GM12878 (cell line): ENCODE measurements at regions not wholly inside any gene's neighbourhood (a gene's known extent, or its start where the extent isn't known, plus 50 kb on each side); places are given as distances from the start of the nearest gene placed in this dataset.
A peak's percentile ranks its signal among the peaks of the same experiment; 100 is the strongest.

ENCODE experiments used
- ATAC-seq: fragments of 200-7000 bp; cut with Tn5 transposase; 3 replicates; pipeline ENCODE4 v1.9.1; 2020; ENCODE audit warnings: mild to moderate bottlenecking, moderate library complexity
- BruUV-seq: library from RNA; stranded (reverse); fragments of 400-500 nt; replicated peaks from 2 replicates; lab custom pipeline; 2021; lab: Mats Ljungman, UMichigan
- CTCF ChIA-PET: fragments of 300-600 bp; sonication (Branson Sonifier 250); formaldehyde crosslinking; extraction: SDS; loops from one replicate; lab custom pipeline; 2021; ENCODE audit warnings: inconsistent platforms; lab: Yijun Ruan, JAX
- POLR2A ChIA-PET: fragments of 350-600 bp; formaldehyde crosslinking; extraction: SDS; loops from one replicate; lab custom pipeline; 2021; ENCODE audit warnings: inconsistent platforms; lab: Charles Lee
- RAD21 ChIA-PET: fragments of 300-600 bp; sonication (Branson Sonifier 250); formaldehyde crosslinking; loops from one replicate; lab custom pipeline; 2023; ENCODE audit warnings: antibody characterized with exemption; ENCODE audit not compliant: unreplicated experiment; lab: Charles Lee
- SMC1A ChIA-PET: fragments of 300-600 bp; sonication (Branson Sonifier 250); formaldehyde crosslinking; loops from one replicate; lab custom pipeline; 2023; ENCODE audit not compliant: unreplicated experiment, uncharacterized antibody; lab: Charles Lee
- DNase-seq: peaks from one replicate; pipeline ENCODE4 v3.0.0-alpha.2; 2011; ENCODE audit warnings: low read depth, low spot score
- FAIRE-seq: peaks from 3 replicates; lab custom pipeline; 2011; peaks lifted over from hg19 to GRCh38; lab: Jason Lieb, UNC
- H2AFZ ChIP-seq: 2 replicates; pipeline ENCODE4 v1.6.0; 2011; ENCODE audit warnings: low read depth, low read length, control low read depth; ENCODE audit not compliant: control insufficient read depth
- H3K27ac ChIP-seq: 2 replicates; pipeline ENCODE4 v1.5.1; 2011; ENCODE audit warnings: control low read depth; ENCODE audit not compliant: control insufficient read depth, insufficient read depth
- H3K27me3 ChIP-seq, 2 experiments: replicated peaks in 1 of 2; 2 replicates each; pipeline versions ENCODE4 v1.6.0 to v1.6.1; 2011; ENCODE audit warnings: low read length in 1 of 2; ENCODE audit not compliant: control insufficient read depth in 2 of 2, insufficient read depth in 2 of 2
- H3K36me3 ChIP-seq, 2 experiments: 2 replicates each; pipeline ENCODE4 v1.5.1; 2011; ENCODE audit warnings: low read length in 1 of 2; ENCODE audit not compliant: control insufficient read depth in 2 of 2, insufficient read depth in 2 of 2
- H3K4me1 ChIP-seq: 2 replicates; pipeline ENCODE4 v1.6.1; 2011; ENCODE audit warnings: mild to moderate bottlenecking, low read length, moderate library complexity, mixed read lengths; ENCODE audit not compliant: control insufficient read depth, insufficient read depth
- H3K4me2 ChIP-seq: 2 replicates; pipeline ENCODE4 v1.6.0; 2011; ENCODE audit warnings: control low read depth; ENCODE audit not compliant: control insufficient read depth, insufficient read depth
- H3K4me3 ChIP-seq: fragments of 200-600 bp; sonication (generic); 2 replicates; pipeline ENCODE4 v1.5.1; 2016
- H3K79me2 ChIP-seq: 2 replicates; pipeline ENCODE4 v1.6.0; 2011; ENCODE audit warnings: low read length; ENCODE audit not compliant: control insufficient read depth, insufficient read depth
- H3K9ac ChIP-seq: 2 replicates; pipeline ENCODE4 v1.8.0; 2011; ENCODE audit warnings: low read length, control low read depth, mixed read lengths; ENCODE audit not compliant: control insufficient read depth, insufficient read depth
- H3K9me3 ChIP-seq: replicated peaks from 3 replicates; pipeline ENCODE4 v1.5.1; 2011; ENCODE audit warnings: mild to moderate bottlenecking, low read length; ENCODE audit not compliant: control insufficient read depth, insufficient read depth
- H4K20me1 ChIP-seq: 2 replicates; pipeline ENCODE4 v1.6.0; 2011; ENCODE audit not compliant: control insufficient read depth, insufficient read depth
- BHLHE40 ChIP-seq, 2 experiments: fragments of 450-650 bp in 1 of 2; IDR thresholded peaks; 2 replicates each; pipeline ENCODE4 v1.6.1; 2011 to 2017; ENCODE audit warnings: low read depth in 2 of 2, borderline replicate concordance in 1 of 2, improper control_type of control experiment in 1 of 2, low read length in 1 of 2, mild to moderate bottlenecking in 1 of 2
- BRCA1 ChIP-seq: IDR thresholded peaks from 2 replicates; pipeline ENCODE4 v1.6.1; 2011; ENCODE audit warnings: low read depth, low read length, improper control_type of control experiment
- CBFB ChIP-seq: IDR thresholded peaks from 2 replicates; pipeline ENCODE4 v1.6.1; 2016; ENCODE audit warnings: antibody characterized with exemption, low read depth
- JUND ChIP-seq: IDR thresholded peaks from 2 replicates; pipeline ENCODE4 v1.6.1; 2012; ENCODE audit warnings: low read depth, mild to moderate bottlenecking, low read length, improper control_type of control experiment, moderate library complexity
- KAT2A ChIP-seq: conservative IDR thresholded peaks from 2 replicates; pipeline ENCODE4 v1.6.1; 2011; ENCODE audit warnings: low read depth, low read length; ENCODE audit not compliant: control insufficient read depth
- MEF2A ChIP-seq: IDR thresholded peaks from 2 replicates; pipeline ENCODE4 v1.6.1; 2011; ENCODE audit warnings: low read depth, mild to moderate bottlenecking, low read length, moderate library complexity; ENCODE audit not compliant: insufficient read depth
- MTA3 ChIP-seq: IDR thresholded peaks from 2 replicates; pipeline ENCODE4 v1.6.1; 2012; ENCODE audit warnings: low read length, inconsistent platforms, borderline replicate concordance
- NFXL1 ChIP-seq: fragments of 450-650 bp; IDR thresholded peaks from 2 replicates; pipeline ENCODE4 v1.6.1; 2017; ENCODE audit warnings: antibody characterized with exemption, mild to moderate bottlenecking, borderline replicate concordance
- NFYA ChIP-seq: IDR thresholded peaks from 2 replicates; pipeline ENCODE4 v1.6.1; 2011; ENCODE audit warnings: low read depth, mild to moderate bottlenecking, low read length, improper control_type of control experiment, borderline replicate concordance
- PML ChIP-seq: IDR thresholded peaks from 2 replicates; pipeline ENCODE4 v1.6.1; 2012; ENCODE audit warnings: low read length, inconsistent platforms
- RCOR1 ChIP-seq: conservative IDR thresholded peaks from 2 replicates; pipeline ENCODE4 v1.6.1; 2012; ENCODE audit warnings: low read depth, low read length, improper control_type of control experiment
- SIX5 ChIP-seq: IDR thresholded peaks from 2 replicates; pipeline ENCODE4 v1.6.1; 2011; ENCODE audit warnings: mild to moderate bottlenecking, low read depth, low read length, moderate library complexity; ENCODE audit not compliant: severe bottlenecking
- SMAD1 ChIP-seq: fragments of 450-650 bp; IDR thresholded peaks from 2 replicates; pipeline ENCODE4 v1.6.1; 2018; ENCODE audit warnings: mild to moderate bottlenecking, low read depth; ENCODE audit not compliant: partially characterized antibody
- SMAD5 ChIP-seq: IDR thresholded peaks from 2 replicates; pipeline ENCODE4 v1.6.1; 2016; ENCODE audit warnings: antibody characterized with exemption, low read depth
- ZNF384 ChIP-seq: IDR thresholded peaks from 2 replicates; pipeline ENCODE4 v1.6.1; 2012; ENCODE audit warnings: low read depth, mild to moderate bottlenecking, low read length, improper control_type of control experiment, borderline replicate concordance
- WGBS: methylation state at CpG from one replicate; pipeline ENCODE4 v1.1.6; 2016; ENCODE audit warnings: low lambda C conversion rate; ENCODE audit not compliant: insufficient replicate concordance, insufficient coverage; ENCODE audit errors: missing lambda C conversion rate; 5-methylcytosine and 5-hydroxymethylcytosine counted together
- in situ Hi-C: fragments of 300-500 bp; cut with MboI; formaldehyde crosslinking; loops from 9 replicates; pipeline ENCODE4 v1.14.3; 2018; ENCODE audit warnings: mixed read lengths
- intact Hi-C: fragments of 100-400 bp; cut with micrococcal nuclease; formaldehyde crosslinking; loops from one replicate; pipeline ENCODE4 v1.14.2; 2022; ENCODE audit not compliant: unreplicated experiment
- TF ChIP-seq, protein P1 (sequence below): IDR thresholded peaks from 2 replicates; pipeline ENCODE4 v1.6.1; 2011; ENCODE audit warnings: mild to moderate bottlenecking, low read depth, low read length, moderate library complexity; ENCODE audit not compliant: insufficient replicate concordance
- TF ChIP-seq, protein P2 (sequence below): fragments of 450-650 bp; formaldehyde crosslinking; IDR thresholded peaks from 2 replicates; pipeline ENCODE4 v1.4.0; 2022; ENCODE audit warnings: mild to moderate bottlenecking, moderate library complexity

DNA sequence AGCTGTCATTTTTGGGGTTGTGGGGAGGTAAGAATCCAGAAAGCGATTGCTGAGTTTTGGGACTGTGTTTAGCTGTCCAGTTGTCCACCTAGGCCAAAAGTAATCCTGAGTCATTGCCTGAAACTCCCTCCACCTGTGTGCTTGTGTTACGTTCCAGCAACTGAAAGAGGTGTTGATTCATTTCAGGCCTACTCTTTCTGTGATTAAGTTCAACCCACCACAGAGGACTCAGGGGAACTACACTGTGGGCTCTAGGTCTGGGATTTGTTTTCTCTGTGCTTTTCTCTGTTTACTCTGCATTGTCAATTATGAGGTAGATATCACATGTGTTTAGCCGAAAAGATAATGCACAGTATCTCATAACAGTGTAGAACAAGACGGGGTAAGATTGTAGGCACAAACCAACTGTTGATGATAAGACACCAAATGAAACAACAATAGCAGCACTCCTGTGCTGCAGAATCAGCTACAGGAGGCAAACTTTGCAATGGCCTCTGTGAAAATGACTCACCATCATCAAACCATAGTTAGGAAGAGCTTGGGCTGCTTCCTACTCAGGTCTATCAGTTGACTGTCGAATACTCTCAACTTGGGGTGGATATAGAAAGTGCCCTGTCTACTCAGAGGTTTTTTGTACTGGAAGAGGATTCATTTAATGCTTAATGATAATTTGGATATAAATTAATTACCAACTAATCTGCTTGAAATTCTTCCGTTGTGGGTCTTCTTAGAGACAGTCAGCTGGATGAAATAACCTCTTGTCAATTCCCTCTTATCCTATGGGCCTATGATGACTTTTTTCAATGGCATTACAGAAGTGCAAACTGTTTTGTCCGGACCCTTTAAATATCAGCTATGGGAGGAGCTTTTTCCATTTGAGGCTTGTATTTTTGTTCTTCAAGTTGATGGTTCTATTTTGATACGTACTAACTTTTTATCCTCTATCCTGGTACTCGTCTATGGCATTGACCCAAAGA is 385.9 kb downstream of the BMP4 start:
- in situ Hi-C loops = no loop called here
- H3K4me3 ChIP-seq = no peak overlapping the region
- intact Hi-C loops = loop anchor here (1.0 kb wide), 2 partner anchors 43 to 131 kb away; no protein-coding TSS in a partner anchor
- H3K27ac ChIP-seq = peak overlapping the region; percentile 73
- DNase-seq = peak; percentile 69
- no peaks in the 10 kb centered on the region for H4K20me1 ChIP-seq
- H3K36me3 ChIP-seq = no peaks in the 10 kb centered on the region
- H3K4me2 ChIP-seq = peak overlapping the region; percentile 60; the same call in 1 of the 2 replicates
- peak; percentile 97 for FAIRE-seq
- BruUV-seq = TSS peak; percentile 96
- CTCF ChIA-PET = interaction anchor here (0.6 to 1.1 kb wide), 4 partner anchors 13 to 396 kb away, joined by 3 to 6 read pairs (median 3); no protein-coding TSS in a partner anchor
- RAD21 ChIA-PET = interaction anchor here (0.7 to 4.3 kb wide), 5 partner anchors 25 to 130 kb away, joined by 3 to 25 read pairs (median 6); no protein-coding TSS in a partner anchor
- no peaks in the 10 kb centered on the region for H3K9me3 ChIP-seq
- peak; percentile 94 for ATAC-seq
- H3K27me3 ChIP-seq = no peaks in the 10 kb centered on the region
- SMC1A ChIA-PET = interaction anchor here (0.7 to 3.9 kb wide), 14 partner anchors 23 to 461 kb away, joined by 3 to 30 read pairs (median 4); no protein-coding TSS in a partner anchor
- H3K4me1 ChIP-seq = peaks cover 26% of the 10 kb centered on the region
- POLR2A ChIA-PET = no interaction called here
- WGBS = 33% methylated on average over 9 of the region's 9 CpGs
- H3K79me2 ChIP-seq = no peaks in the 10 kb centered on the region
- H3K9ac ChIP-seq = no peak overlapping the region
- peak overlapping the region; percentile 32 for H2AFZ ChIP-seq
- no peak for TF ChIP-seq ZNF384
- TF ChIP-seq, protein P1, sequence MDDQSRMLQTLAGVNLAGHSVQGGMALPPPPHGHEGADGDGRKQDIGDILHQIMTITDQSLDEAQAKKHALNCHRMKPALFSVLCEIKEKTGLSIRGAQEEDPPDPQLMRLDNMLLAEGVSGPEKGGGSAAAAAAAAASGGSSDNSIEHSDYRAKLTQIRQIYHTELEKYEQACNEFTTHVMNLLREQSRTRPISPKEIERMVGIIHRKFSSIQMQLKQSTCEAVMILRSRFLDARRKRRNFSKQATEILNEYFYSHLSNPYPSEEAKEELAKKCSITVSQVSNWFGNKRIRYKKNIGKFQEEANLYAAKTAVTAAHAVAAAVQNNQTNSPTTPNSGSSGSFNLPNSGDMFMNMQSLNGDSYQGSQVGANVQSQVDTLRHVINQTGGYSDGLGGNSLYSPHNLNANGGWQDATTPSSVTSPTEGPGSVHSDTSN = no peak
- TF ChIP-seq JUND = 0 out of 2 replicates have a peak, but pooled peaks have one; percentile 54
- no peak for TF ChIP-seq KAT2A
- peak; percentile 65; the same call in 1 of the 2 replicates for TF ChIP-seq MEF2A
- TF ChIP-seq SMAD5 = no peak
- TF ChIP-seq, protein P2, sequence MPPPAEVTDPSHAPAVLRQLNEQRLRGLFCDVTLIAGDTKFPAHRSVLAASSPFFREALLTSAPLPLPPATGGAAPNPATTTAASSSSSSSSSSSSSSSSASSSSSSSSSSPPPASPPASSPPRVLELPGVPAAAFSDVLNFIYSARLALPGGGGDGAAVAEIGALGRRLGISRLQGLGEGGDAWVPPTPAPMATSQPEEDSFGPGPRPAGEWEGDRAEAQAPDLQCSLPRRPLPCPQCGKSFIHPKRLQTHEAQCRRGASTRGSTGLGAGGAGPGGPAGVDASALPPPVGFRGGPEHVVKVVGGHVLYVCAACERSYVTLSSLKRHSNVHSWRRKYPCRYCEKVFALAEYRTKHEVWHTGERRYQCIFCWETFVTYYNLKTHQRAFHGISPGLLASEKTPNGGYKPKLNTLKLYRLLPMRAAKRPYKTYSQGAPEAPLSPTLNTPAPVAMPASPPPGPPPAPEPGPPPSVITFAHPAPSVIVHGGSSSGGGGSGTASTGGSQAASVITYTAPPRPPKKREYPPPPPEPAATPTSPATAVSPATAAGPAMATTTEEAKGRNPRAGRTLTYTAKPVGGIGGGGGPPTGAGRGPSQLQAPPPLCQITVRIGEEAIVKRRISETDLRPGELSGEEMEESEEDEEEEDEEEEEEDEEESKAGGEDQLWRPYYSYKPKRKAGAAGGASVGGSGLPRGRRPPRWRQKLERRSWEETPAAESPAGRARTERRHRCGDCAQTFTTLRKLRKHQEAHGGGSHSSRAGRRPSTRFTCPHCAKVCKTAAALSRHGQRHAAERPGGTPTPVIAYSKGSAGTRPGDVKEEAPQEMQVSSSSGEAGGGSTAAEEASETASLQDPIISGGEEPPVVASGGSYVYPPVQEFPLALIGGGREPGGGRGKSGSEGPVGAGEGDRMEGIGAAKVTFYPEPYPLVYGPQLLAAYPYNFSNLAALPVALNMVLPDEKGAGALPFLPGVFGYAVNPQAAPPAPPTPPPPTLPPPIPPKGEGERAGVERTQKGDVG (CRISPR knock-in tag) = no peak
- TF ChIP-seq CBFB = peak; percentile 78
- peak; percentile 95 for TF ChIP-seq MTA3
- no peak for TF ChIP-seq SIX5
- no peak for TF ChIP-seq RCOR1
- peak; percentile 74; the same call in 1 of the 2 replicates for TF ChIP-seq PML
- TF ChIP-seq NFXL1 = no peak
- TF ChIP-seq SMAD1 = no peak
- TF ChIP-seq BHLHE40 (IDR thresholded peaks at IDR 0.05; ENCODE audit: borderline replicate concordance in 1 of 2, low read depth in 2 of 2, low read length in 1 of 2) = peak in 1 of 2 experiments; percentile 19; a peak in 1 of 4 replicates
- TF ChIP-seq NFYA = no peak
- no peak for TF ChIP-seq BRCA1
